HEK293 (cell line): ENCODE measurements at regions not wholly inside any gene's neighbourhood (a gene's known extent, or its start where the extent isn't known, plus 50 kb on each side); places are given as distances from the start of the nearest gene placed in this dataset.

Experiments
- CTCF ChIA-PET: fragments of 350-600 bp; formaldehyde crosslinking; extraction: SDS; loops from one replicate; lab custom pipeline; 2021; ENCODE audit warnings: antibody characterized with exemption; lab: Yijun Ruan, JAX
- POLR2A ChIA-PET: fragments of 300-600 bp; formaldehyde crosslinking; extraction: SDS; loops from one replicate; lab custom pipeline; 2020; ENCODE audit warnings: antibody characterized with exemption, inconsistent platforms; lab: Yijun Ruan, JAX
- H3K27ac ChIP-seq: fragments of 200-500 bp; sonication (Bioruptor generic); 2 replicates; pipeline ENCODE4 v1.5.1; 2014; ENCODE audit warnings: low read depth, low read length, control low read depth, inconsistent platforms; ENCODE audit errors: extremely low read depth
- H3K36me3 ChIP-seq, 2 experiments: fragments of 200-500 bp in 1 of 2; sonication (Bioruptor generic) in 1 of 2; 1 replicate in 1 of 2; 2 replicates in 1 of 2; pipeline ENCODE4 v1.5.1; 2014 to 2017; ENCODE audit warnings: inconsistent platforms in 2 of 2, low read length in 2 of 2; ENCODE audit not compliant: control insufficient read depth in 2 of 2, insufficient read depth in 1 of 2
- H3K4me1 ChIP-seq: fragments of 200-500 bp; sonication (Bioruptor generic); 2 replicates; pipeline ENCODE4 v1.5.1; 2014; ENCODE audit warnings: mild to moderate bottlenecking, low read length, inconsistent platforms; ENCODE audit not compliant: control insufficient read depth, insufficient read depth
- H3K4me3 ChIP-seq: 2 replicates; pipeline ENCODE4 v1.5.1; 2011; ENCODE audit warnings: low read depth, mild to moderate bottlenecking, control low read depth, low read length, moderate library complexity
- H3K9me3 ChIP-seq: fragments of 200-500 bp; sonication (Bioruptor generic); 2 replicates; pipeline ENCODE4 v1.5.1; 2014; ENCODE audit warnings: low read depth, low read length, inconsistent platforms; ENCODE audit not compliant: control insufficient read depth, insufficient read depth
- REST ChIP-seq: fragments of 450-650 bp; formaldehyde crosslinking; IDR thresholded peaks from 2 replicates; pipeline ENCODE4 v1.5.1; 2016; ENCODE audit warnings: missing biosample characterization, missing genetic modification characterization
- ZNF16 ChIP-seq: fragments of 450-650 bp; formaldehyde crosslinking; IDR thresholded peaks from 2 replicates; pipeline ENCODE4 v1.5.1; 2016; ENCODE audit warnings: low read depth, missing biosample characterization, missing genetic modification characterization
- ZNF350 ChIP-seq: fragments of 450-650 bp; formaldehyde crosslinking; IDR thresholded peaks from 2 replicates; pipeline ENCODE4 v1.5.0; 2017; ENCODE audit warnings: missing biosample characterization, mild to moderate bottlenecking, missing genetic modification characterization
- ZNF518A ChIP-seq: fragments of 450-650 bp; formaldehyde crosslinking; conservative IDR thresholded peaks from 2 replicates; pipeline ENCODE4 v1.5.1; 2016; ENCODE audit warnings: low read depth, missing biosample characterization, missing genetic modification characterization
- ZNF621 ChIP-seq: fragments of 450-650 bp; formaldehyde crosslinking; IDR thresholded peaks from 2 replicates; pipeline ENCODE4 v1.5.1; 2017; ENCODE audit warnings: missing biosample characterization, missing genetic modification characterization
- ZNF677 ChIP-seq: fragments of 450-650 bp; IDR thresholded peaks from 2 replicates; pipeline ENCODE4 v1.5.0; 2018; ENCODE audit warnings: missing biosample characterization, mild to moderate bottlenecking, missing genetic modification characterization, moderate library complexity
- TF ChIP-seq, protein P1 (sequence below): fragments of 450-650 bp; formaldehyde crosslinking; IDR thresholded peaks from 2 replicates; pipeline ENCODE4 v1.5.1; 2016; ENCODE audit warnings: missing biosample characterization, missing genetic modification characterization

GRCh38 chr1:65538086-65538485, 117.6 kb downstream of the LEPR start (continued):
- TF ChIP-seq REST (tag by site-specific recombination): no peak
- TF ChIP-seq ZNF518A (tag by site-specific recombination): no peak
- TF ChIP-seq, all 188 proteins: peak for 0

DNA sequence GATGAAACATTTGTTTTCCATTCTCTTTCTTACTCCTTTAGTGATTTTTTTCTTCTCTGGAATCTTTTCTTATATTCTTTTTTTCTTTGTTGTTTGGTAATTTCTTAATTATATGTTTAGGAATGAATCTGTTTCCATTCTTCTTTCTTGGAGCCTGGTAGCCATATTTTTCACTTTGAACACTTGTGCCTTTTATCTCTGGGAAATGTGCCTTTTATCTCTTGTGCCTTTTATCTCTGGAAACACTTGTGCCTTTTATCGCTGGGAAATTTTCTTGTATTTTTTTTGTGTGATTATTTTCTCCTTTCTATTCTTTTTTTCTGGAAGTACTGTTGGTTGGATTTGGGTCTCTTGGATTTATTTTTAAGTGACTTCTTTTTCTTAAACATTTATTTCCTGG, 118.2 kb downstream of the LEPR start:
- Histone ChIP-seq H3K27ac (no peak overlapping the region), H3K4me1 (no peaks in the 10 kb centered on the region), H3K9me3 (no peaks in the 10 kb centered on the region), H3K36me3 (no peaks in the 10 kb centered on the region), H3K4me3 (no peak overlapping the region)
- POLR2A ChIA-PET: no interaction called here
- CTCF ChIA-PET: interaction anchor here (0.6 to 0.7 kb wide), 2 partner anchors 149 to 283 kb away, joined by 3 read pairs; no protein-coding TSS in a partner anchor
- TF ChIP-seq ZNF621 (tag by site-specific recombination) (no peak), ZNF677 (tag by site-specific recombination) (no peak), ZNF16 (tag by site-specific recombination) (no peak), REST (tag by site-specific recombination) (no peak), ZNF350 (no peak)
- TF ChIP-seq, protein P1, sequence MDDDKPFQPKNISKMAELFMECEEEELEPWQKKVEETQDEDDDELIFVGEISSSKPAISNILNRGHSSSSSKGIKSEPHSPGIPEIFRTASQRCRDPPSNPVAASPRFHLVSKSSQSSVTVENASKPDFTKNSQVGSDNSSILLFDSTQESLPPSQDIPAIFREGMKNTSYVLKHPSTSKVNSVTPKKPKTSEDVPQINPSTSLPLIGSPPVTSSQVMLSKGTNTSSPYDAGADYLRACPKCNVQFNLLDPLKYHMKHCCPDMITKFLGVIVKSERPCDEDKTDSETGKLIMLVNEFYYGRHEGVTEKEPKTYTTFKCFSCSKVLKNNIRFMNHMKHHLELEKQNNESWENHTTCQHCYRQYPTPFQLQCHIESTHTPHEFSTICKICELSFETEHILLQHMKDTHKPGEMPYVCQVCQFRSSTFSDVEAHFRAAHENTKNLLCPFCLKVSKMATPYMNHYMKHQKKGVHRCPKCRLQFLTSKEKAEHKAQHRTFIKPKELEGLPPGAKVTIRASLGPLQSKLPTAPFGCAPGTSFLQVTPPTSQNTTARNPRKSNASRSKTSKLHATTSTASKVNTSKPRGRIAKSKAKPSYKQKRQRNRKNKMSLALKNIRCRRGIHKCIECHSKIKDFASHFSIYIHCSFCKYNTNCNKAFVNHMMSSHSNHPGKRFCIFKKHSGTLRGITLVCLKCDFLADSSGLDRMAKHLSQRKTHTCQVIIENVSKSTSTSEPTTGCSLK: no peak
